IPS-18c (cell line): ENCODE measurements at regions not wholly inside any gene's neighbourhood (a gene's known extent, or its start where the extent isn't known, plus 50 kb on each side); places are given as distances from the start of the nearest gene placed in this dataset.

Source experiments
- H3K4me3 ChIP-seq: 2 replicates; pipeline ENCODE4 v1.7.0; 2013; ENCODE audit warnings: low read depth, mild to moderate bottlenecking, low read length, moderate library complexity; ENCODE audit not compliant: insufficient read depth
- H3K9me3 ChIP-seq: one replicate; pipeline ENCODE4 v1.6.1; 2013; ENCODE audit warnings: mild to moderate bottlenecking, low read length, moderate library complexity; ENCODE audit not compliant: control insufficient read depth, insufficient read depth

GRCh38 chr13:74084375-74084935 is 49.7 kb downstream of the KLF12 start:
- Histone ChIP-seq H3K9me3 (no peaks in the 10 kb centered on the region), H3K4me3 (no peak overlapping the region)

GRCh38 chr13:74082741-74083160 is 51.5 kb downstream of the KLF12 start:
- H3K9me3 ChIP-seq = no peaks in the 10 kb centered on the region
- no peak overlapping the region for H3K4me3 ChIP-seq

GRCh38 chr13:74080762-74081161 is 53.4 kb downstream of the KLF12 start:
- Histone ChIP-seq H3K9me3 (no peaks in the 10 kb centered on the region), H3K4me3 (no peak overlapping the region)

GRCh38 chr13:74077792-74078191 is 56.4 kb downstream of the KLF12 start:
- Histone ChIP-seq H3K4me3 (no peak overlapping the region), H3K9me3 (no peaks in the 10 kb centered on the region)

- H3K4me3 ChIP-seq = no peak overlapping the region
- H3K9me3 ChIP-seq = no peaks in the 10 kb centered on the region
Measured at GRCh38 chr13:74077375-74077774, 56.8 kb downstream of the KLF12 start.

- no peaks in the 10 kb centered on the region for H3K9me3 ChIP-seq
- H3K4me3 ChIP-seq = no peak overlapping the region
Measured at GRCh38 chr13:74074723-74075122, 59.5 kb downstream of the KLF12 start.

- Histone ChIP-seq H3K9me3 (no peaks in the 10 kb centered on the region), H3K4me3 (no peak overlapping the region)
Measured at GRCh38 chr13:74073274-74073673, 60.9 kb downstream of the KLF12 start.

GRCh38 chr13:74070513-74070912 is 63.7 kb downstream of the KLF12 start:
- no peak overlapping the region for H3K4me3 ChIP-seq

GRCh38 chr13:74070065-74070464 is 64.1 kb downstream of the KLF12 start:
- H3K4me3 ChIP-seq = no peak overlapping the region
- H3K9me3 ChIP-seq = no peaks in the 10 kb centered on the region

More at GRCh38 chr13:74070513-74070912, 63.7 kb downstream of the KLF12 start:
- no peaks in the 10 kb centered on the region for H3K9me3 ChIP-seq

- Histone ChIP-seq H3K9me3 (no peaks in the 10 kb centered on the region), H3K4me3 (no peak overlapping the region)
Measured at GRCh38 chr13:74068471-74068870, 65.7 kb downstream of the KLF12 start.

- no peak overlapping the region for H3K4me3 ChIP-seq
- no peaks in the 10 kb centered on the region for H3K9me3 ChIP-seq
Measured at GRCh38 chr13:74067818-74068217, 66.4 kb downstream of the KLF12 start.

GRCh38 chr13:74066937-74067336 is 67.3 kb downstream of the KLF12 start:
- no peak overlapping the region for H3K4me3 ChIP-seq
- no peaks in the 10 kb centered on the region for H3K9me3 ChIP-seq

GRCh38 chr13:74064805-74065312 is 69.3 kb downstream of the KLF12 start:
- Histone ChIP-seq H3K9me3 (no peaks in the 10 kb centered on the region), H3K4me3 (no peak overlapping the region)

GRCh38 chr13:74063533-74064100 is 70.6 kb downstream of the KLF12 start:
- Histone ChIP-seq H3K9me3 (no peaks in the 10 kb centered on the region), H3K4me3 (no peak overlapping the region)

- Histone ChIP-seq H3K4me3 (no peak overlapping the region), H3K9me3 (no peaks in the 10 kb centered on the region)
Measured at GRCh38 chr13:74062933-74063332, 71.3 kb downstream of the KLF12 start.

GRCh38 chr13:74061926-74062595 is 72.1 kb downstream of the KLF12 start:
- Histone ChIP-seq H3K4me3 (no peak overlapping the region), H3K9me3 (no peaks in the 10 kb centered on the region)

- Histone ChIP-seq H3K9me3 (no peaks in the 10 kb centered on the region), H3K4me3 (no peak overlapping the region)
Measured at GRCh38 chr13:74056801-74057542, 77.2 kb downstream of the KLF12 start.
